GM12874 (cell line): ENCODE measurements at regions not wholly inside any gene's neighbourhood (a gene's known extent, or its start where the extent isn't known, plus 50 kb on each side); places are given as distances from the start of the nearest gene placed in this dataset.

Experiments
- CTCF ChIP-seq: IDR thresholded peaks from 2 replicates; pipeline ENCODE4 v1.5.1; 2011; ENCODE audit warnings: low read depth, mild to moderate bottlenecking, control low read depth, low read length, moderate library complexity; ENCODE audit not compliant: insufficient read depth

- TF ChIP-seq CTCF: no peak
Observed at GRCh38 chrX:5250106-5250505, 978.6 kb downstream of the NLGN4X start.

GRCh38 chrX:5242091-5242790 lies 986.4 kb downstream of the NLGN4X start:
- no peak for TF ChIP-seq CTCF

GRCh38 chrX:5236749-5237148 lies 991.9 kb downstream of the NLGN4X start:
- no peak for TF ChIP-seq CTCF

- TF ChIP-seq CTCF: no peak
Observed at GRCh38 chrX:5236096-5236495, 992.6 kb downstream of the NLGN4X start.

- no peak for TF ChIP-seq CTCF
Observed at GRCh38 chrX:5233830-5234229, 994.8 kb downstream of the NLGN4X start.

- no peak for TF ChIP-seq CTCF
Observed at GRCh38 chrX:5220421-5220820, 1008.2 kb downstream of the NLGN4X start.

GRCh38 chrX:5194806-5195205 lies 1033.9 kb downstream of the NLGN4X start:
- TF ChIP-seq CTCF: no peak
